Heart left ventricle (tissue), 13 donors: ENCODE measurements at regions not wholly inside any gene's neighbourhood (a gene's known extent, or its start where the extent isn't known, plus 50 kb on each side); places are given as distances from the start of the nearest gene placed in this dataset.

Experiments
- POLR2A ChIP-seq, 2 donors: fragments of 450-650 bp; IDR thresholded peaks; one replicate each; pipeline ENCODE4 v1.6.1; 2017; ENCODE audit warnings: antibody characterized with exemption in 2 of 2, mild to moderate bottlenecking in 2 of 2, moderate library complexity in 2 of 2
- TF ChIP-seq, protein P1 (sequence below), 12 donors: fragments of 200-600 bp; sonication (generic) in 4 of 12; IDR thresholded peaks; one replicate each; pipeline versions ENCODE4 v1.5.0 to v1.8.0; 2018 to 2022; ENCODE audit warnings: antibody characterized with exemption in 12 of 12, mild to moderate bottlenecking in 5 of 12
- donor health status: ischemic (EF 13 %, LVEDD 7.1; RV severe dilation, severe dysfunction).
- donor health status: DM: no; HTN: yes; CAD: no.
- donor health status: DM: no; HTN: no; CAD: no.
- donor health status: ischemic (EF 25% LVEDD 6.9; RV normal size, moderate dysfunction).
- donor health status: ischemic (EF 25% LVEDD 5.7; RV mildly dilated, moderate dysfunction).
- donor health status: ischemic (EF 35%, LVEDD 5.7; RV mildly dilated, moderate dysfunction).
- donor health status: nonischemic (EF 11% LVEDD 7.7; RV severe dilation, severe dysfunction).
- donor health status: DM: yes; HTN: yes; CAD: no.
- donor health status: PGD.
- donor health status: ischemic (EF 29% LVEDD 5.4; RV normal size, mild dysfunction).
- donor health status: nonischemic (EF 23%, LVEDD 6.1; RV moderate dilation, normal function).

DNA sequence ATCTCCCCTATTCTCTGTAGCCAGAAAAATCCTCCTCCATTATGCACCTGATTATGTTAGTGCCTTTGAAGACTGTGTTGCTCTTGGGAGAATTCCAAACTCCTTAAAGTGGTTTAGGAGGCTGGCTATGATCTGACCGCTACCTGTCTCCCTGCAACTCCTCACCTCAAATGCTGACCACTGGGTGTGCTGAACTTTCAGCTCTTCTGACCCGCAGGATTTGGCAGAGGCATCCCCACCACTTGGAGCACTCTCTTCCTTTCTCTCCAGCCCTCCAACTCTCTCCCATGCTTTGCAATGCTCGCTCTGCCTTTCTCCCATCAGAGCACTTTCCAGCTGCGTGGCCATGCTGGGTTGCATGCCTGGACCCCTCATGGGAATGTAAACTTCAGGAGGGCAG is 227.6 kb downstream of the RPS24 start:
- TF ChIP-seq POLR2A (IDR thresholded peaks at IDR 0.05): no peak
- TF ChIP-seq, protein P1, sequence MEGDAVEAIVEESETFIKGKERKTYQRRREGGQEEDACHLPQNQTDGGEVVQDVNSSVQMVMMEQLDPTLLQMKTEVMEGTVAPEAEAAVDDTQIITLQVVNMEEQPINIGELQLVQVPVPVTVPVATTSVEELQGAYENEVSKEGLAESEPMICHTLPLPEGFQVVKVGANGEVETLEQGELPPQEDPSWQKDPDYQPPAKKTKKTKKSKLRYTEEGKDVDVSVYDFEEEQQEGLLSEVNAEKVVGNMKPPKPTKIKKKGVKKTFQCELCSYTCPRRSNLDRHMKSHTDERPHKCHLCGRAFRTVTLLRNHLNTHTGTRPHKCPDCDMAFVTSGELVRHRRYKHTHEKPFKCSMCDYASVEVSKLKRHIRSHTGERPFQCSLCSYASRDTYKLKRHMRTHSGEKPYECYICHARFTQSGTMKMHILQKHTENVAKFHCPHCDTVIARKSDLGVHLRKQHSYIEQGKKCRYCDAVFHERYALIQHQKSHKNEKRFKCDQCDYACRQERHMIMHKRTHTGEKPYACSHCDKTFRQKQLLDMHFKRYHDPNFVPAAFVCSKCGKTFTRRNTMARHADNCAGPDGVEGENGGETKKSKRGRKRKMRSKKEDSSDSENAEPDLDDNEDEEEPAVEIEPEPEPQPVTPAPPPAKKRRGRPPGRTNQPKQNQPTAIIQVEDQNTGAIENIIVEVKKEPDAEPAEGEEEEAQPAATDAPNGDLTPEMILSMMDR (IDR thresholded peaks at IDR 0.05): no peak
